ENCODE measurements at regions not wholly inside any gene's neighbourhood (a gene's known extent, or its start where the extent isn't known, plus 50 kb on each side); places are given as distances from the start of the nearest gene placed in this dataset.
A peak's percentile ranks its signal among the peaks of the same experiment; 100 is the strongest.
"Not testable (repeated sequence)": the region's sequence is repeated elsewhere in the genome, so short reads cannot be mapped to it uniquely, and the experiment has no call there.

DNA sequence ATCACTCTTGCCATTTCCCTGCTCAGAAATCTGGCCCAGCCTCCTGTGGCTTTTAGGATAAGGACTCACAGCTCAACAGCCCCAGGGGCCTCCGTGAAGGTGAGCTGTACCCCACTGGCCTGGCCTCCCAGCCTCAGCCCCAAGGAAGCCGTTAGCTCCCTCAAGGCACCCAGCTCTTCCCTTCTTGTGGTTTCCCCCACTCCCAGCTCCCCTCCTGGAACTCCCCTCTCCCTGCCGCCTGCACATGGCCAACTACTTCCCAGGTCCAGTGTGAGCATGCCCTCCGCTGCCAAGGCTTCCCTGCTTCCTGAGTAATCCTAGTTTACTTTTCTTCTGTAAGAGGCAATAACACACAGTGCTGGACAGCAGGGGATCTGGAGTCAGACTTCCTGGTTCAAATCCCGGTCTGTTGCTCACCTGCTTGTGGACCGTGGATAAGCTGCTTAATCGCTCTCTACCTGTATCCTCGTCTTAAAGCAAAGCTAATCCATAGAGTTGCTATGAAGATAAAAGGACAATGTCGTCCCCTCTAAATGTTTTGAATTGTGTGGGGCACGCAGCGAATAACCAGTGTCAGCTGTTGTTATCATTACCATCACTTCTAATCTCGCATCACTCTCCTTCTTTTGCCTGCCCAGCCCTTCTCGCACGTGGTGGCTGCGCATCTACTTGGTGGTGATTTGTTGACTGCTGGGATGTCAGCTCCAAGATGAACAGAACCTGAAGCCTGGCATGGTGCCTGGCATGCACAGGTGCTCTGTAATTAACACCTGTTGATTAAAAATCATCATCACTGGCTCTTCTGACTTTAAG is 86.6 kb downstream of the C5orf15 start:
- DNase-seq (ENCODE audit: low spot score): no peak

DNA sequence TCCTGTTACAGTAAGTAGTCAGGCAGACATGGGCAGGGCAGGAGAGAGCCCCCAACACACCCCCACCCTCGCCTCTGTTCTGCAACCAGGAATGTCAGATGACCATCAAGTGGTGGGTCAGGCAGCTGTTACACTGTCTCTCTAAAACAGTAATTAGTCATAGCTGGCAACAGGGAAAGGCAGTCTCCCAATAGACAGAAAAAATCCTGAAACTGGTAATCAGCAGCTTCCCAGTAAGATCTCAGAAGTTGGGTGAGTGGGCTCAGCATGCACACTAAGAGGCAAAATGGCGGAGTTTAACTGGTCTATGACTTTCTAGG is 90.2 kb downstream of the C5orf15 start:
- DNase-seq (ENCODE audit: low spot score): no peak

- DNase-seq (ENCODE audit: low spot score): no peak
Measured at GRCh38 chr5:133877351-133878235, 90.8 kb downstream of the C5orf15 start.

DNA sequence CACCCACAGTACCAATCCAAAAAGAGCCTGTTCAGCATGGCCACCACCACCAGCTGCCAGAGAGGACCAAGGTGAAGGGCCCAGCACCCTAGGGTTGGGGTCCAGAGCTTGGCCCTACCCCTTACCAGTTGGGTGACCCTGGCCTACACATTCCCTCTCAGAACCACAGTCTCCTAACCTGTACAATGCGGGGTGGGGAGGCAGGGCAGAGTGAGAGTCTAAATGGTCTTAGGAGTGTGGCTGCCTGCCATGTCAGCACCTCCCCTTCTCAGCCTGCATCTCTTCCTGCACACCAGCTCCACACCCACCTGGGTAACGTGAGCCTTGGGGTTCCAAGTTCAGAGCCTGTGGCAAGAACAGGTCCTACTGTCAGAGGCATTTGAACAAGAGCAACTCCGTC is 92.2 kb downstream of the C5orf15 start:
- no peak for DNase-seq (ENCODE audit: low spot score)

DNA sequence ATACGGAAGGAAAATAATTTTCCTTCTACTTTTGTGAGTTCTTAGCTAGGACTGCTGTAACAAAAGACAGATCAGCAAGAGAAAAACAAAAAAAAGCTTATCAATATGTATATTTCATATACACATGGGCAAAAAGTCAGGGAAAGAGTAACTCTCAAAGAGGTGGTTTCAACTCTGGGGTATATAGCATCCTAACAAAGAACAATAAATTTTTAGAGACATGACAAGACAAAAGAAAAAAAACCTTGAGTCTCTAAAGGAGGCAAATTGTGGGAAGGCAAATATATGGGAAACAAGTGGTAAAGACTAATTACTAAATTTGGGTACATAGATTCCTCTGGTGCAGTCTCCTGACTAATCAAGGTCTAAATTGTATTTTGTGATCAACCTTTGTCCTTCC is 93.2 kb downstream of the C5orf15 start:
- no peak for DNase-seq (ENCODE audit: low spot score)

GRCh38 chr5:133873449-133873848 is 95.0 kb downstream of the C5orf15 start:
- no peak for DNase-seq (ENCODE audit: low spot score)

DNA sequence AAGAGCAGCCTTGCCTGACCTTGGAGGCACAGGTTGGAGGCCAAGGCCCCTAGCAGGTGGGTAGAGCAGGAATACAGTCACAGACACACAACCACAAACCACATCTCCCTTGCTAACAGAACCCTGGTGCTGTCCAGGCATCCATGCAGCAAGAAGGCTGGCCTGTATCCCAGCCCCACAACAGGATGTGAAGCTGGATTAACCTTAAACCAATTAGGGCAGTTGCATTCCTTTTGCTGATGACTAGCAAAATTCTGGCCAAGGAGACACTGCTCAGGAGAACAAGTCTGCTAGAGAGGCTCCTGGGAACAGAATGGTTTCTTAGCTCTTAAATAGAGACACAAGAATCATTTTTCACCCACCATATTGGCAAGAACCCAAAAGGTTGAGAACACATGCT is 97.8 kb downstream of the C5orf15 start:
- no peak for DNase-seq (ENCODE audit: low spot score)

DNA sequence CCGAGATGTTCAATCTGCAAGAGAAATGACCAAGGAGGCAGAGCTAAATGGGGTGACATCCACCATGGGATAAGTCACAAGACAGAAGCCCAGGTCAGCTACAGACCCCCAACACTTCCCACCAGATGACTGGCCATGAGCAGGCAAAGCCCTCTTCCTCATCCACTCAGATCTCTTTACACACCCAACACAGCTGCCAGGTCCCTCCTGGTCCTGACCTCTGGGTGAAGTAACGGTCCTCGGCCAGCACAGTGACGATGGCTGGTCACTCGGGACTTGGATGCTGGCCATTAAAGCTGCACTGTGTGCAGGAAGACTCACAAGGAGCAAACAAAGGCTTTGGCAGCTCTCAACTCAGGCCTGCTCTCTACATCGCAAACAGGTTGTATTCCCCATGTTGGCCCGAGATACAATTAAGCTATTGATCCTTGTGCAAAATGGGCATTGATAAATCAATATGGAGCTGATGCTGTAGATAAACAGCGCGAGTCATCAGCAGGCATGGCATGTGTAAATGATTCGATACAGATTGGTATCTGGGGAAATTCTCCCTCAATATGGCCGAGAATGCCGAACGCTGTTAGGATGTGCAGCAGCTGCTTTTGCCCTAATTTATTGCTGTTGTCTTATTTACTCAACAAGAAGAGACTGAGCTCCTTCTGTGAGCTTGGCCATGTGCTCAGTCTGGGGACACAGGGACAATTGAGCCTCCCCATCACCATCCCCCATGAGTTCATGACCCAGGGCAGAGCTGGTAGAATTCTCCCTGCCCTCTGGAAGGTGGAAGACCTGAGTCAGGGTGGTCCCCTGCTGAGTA is 98.7 kb downstream of the C5orf15 start:
- DNase-seq (ENCODE audit: low spot score): no peak

- peak; percentile 53 for DNase-seq (ENCODE audit: low spot score)
Measured at GRCh38 chr5:133868946-133869518, 99.4 kb downstream of the C5orf15 start.

GRCh38 chr5:133867851-133868545 is 100.4 kb downstream of the C5orf15 start:
- DNase-seq (ENCODE audit: low spot score): no peak

GRCh38 chr5:133867341-133867740 is 101.1 kb downstream of the C5orf15 start:
- no peak for DNase-seq (ENCODE audit: low spot score)

GRCh38 chr5:133866903-133867245 is 101.6 kb downstream of the C5orf15 start:
- no peak for DNase-seq (ENCODE audit: low spot score)

GRCh38 chr5:133866160-133866902 is 102.1 kb downstream of the C5orf15 start:
- DNase-seq (ENCODE audit: low spot score): no peak

DNA sequence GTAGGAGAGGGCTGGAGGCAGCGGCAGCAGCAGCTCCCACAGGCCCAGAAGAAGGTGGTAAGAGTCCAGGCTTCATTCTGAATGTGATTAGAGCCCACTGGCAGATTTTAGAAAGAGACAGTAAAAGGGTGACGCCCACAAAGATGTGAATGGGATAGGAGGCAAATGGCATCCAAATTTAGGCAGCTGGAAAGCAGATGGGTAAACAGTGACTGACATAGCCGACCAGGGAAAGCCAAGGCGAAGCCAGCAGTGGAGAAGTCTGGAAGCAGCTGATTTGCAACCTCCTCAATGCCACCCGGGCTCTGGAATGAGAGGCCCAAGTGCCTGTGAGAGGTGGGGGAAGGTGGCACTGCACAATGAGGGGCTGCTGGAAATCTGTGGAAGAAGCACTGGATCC is 103.3 kb downstream of the C5orf15 start:
- DNase-seq (ENCODE audit: low spot score): no peak

DNA sequence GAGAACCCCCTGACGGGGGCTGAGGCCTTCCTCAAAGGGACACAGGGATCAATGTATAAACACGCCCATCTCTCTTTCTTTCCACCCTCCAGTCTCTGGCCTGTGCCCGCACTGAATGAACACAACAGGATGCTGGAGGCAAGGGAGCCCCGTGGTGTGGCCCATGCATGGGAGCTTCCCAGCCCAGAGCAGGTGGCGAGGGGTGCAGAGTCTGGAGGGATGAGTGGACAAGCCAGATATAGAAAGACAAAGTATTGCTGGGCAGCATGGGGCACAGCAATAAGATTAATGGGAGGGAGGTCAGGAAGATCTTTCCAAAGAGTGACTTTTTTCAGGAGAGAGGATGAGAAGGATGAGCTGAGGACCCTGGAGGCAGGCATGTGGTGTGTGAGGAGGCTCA is 103.7 kb downstream of the C5orf15 start:
- DNase-seq (ENCODE audit: low spot score): no peak

- DNase-seq (ENCODE audit: low spot score): no peak
Measured at GRCh38 chr5:133863857-133864585, 104.4 kb downstream of the C5orf15 start.

GRCh38 chr5:133861161-133861737 is 107.2 kb downstream of the C5orf15 start:
- DNase-seq (ENCODE audit: low spot score): no peak

- DNase-seq (ENCODE audit: low spot score): no peak
Measured at GRCh38 chr5:133859073-133859472, 109.4 kb downstream of the C5orf15 start.

DNA sequence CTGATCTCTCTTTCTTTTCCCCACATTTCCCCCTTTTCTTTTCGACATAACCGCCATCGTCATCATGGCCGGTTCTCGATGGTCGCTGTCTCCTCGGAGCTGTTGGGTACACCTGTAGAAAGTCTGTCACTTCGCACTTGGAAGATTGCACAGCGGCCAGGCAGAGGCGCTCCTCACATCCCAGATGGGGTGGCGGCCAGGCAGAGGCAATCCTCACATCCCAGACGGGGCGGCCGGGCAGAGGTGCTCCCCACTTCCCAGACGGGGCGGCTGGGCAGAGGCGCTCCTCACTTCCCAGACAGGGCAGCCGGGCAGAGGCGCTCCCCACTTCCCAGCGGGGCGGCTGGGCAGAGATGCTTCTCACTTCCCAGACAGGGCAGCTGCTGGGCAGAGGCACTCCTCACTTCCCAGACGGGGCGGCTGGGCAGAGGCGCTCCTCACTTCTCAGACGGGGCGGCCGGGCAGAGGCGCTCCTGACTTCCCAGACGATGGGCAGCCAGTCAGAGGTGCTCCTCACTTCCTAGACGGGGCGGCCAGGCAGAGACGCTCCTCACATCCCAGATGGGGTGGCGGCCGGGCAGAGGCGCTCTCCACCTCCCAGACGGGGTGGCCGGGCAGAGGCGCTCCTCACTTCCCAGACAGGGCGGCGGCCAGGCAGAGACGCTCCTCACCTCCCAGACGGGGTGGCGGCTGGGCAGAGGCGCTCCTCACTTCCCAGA is 110.7 kb downstream of the C5orf15 start:
- not testable (repeated sequence) for DNase-seq (ENCODE audit: low spot score)

Data from CD4-positive, alpha-beta T cell treated with Interleukin-15 for 4 hours (primary cell).